ENCODE measurements at regions not wholly inside any gene's neighbourhood (a gene's known extent, or its start where the extent isn't known, plus 50 kb on each side); places are given as distances from the start of the nearest gene placed in this dataset.
"Not testable (repeated sequence)": the region's sequence is repeated elsewhere in the genome, so short reads cannot be mapped to it uniquely, and the experiment has no call there.

DNA sequence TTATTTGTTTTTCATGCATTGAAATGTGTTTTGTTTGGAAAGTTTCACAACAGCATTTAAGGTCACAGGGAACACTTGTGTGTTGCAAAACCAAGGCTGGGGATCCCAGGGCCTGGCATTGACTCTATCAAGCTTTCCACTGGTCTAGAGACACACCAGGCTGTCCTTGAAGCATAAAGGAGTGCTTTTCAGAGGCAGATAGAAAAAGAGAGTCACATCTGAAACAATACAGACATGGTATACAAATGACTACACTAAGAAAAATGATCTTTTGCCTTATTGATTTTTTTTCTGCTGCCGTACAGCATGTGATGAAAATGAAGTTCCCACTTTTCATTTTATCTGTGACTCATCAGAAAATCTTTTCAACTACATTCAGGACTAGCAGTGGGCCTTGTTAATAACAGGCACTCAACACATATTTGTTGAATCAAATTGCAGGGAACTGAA, 61.9 kb upstream of the ZCCHC2 start:
- Histone ChIP-seq H3K9ac (ENCODE audit: insufficient read depth, low read length) (no peak overlapping the region), H3K4me2 (ENCODE audit: extremely low read depth, insufficient read depth, low read length) (no peak overlapping the region), H3K27ac (ENCODE audit: insufficient read depth, low read length) (no peak overlapping the region), H2AFZ (ENCODE audit: low read length) (no peak overlapping the region), H4K20me1 (ENCODE audit: control insufficient read depth, extremely low read depth, insufficient read depth, low read length) (no peaks in the 10 kb centered on the region), H3K27me3 (ENCODE audit: control insufficient read depth, insufficient read depth, low read length) (peaks cover under 1% of the 10 kb centered on the region), H3K79me2 (ENCODE audit: control insufficient read depth, insufficient read depth, low read length) (no peaks in the 10 kb centered on the region), H3K4me3 (replicated peaks in 1 of 4; ENCODE audit: control extremely low read depth in 1 of 4, insufficient read depth in 1 of 4, low read depth in 3 of 4, low read length in 4 of 4) (no peak overlapping the region), H3K9me3 (ENCODE audit: control insufficient read depth, insufficient read depth, low read depth, low read length) (no peaks in the 10 kb centered on the region), H3K4me1 (ENCODE audit: control insufficient read depth, extremely low read depth, insufficient read depth, low read length) (no peaks in the 10 kb centered on the region), H3K36me3 (ENCODE audit: control insufficient read depth, insufficient read depth, low read length) (no peaks in the 10 kb centered on the region)
- TF ChIP-seq, protein P1, sequence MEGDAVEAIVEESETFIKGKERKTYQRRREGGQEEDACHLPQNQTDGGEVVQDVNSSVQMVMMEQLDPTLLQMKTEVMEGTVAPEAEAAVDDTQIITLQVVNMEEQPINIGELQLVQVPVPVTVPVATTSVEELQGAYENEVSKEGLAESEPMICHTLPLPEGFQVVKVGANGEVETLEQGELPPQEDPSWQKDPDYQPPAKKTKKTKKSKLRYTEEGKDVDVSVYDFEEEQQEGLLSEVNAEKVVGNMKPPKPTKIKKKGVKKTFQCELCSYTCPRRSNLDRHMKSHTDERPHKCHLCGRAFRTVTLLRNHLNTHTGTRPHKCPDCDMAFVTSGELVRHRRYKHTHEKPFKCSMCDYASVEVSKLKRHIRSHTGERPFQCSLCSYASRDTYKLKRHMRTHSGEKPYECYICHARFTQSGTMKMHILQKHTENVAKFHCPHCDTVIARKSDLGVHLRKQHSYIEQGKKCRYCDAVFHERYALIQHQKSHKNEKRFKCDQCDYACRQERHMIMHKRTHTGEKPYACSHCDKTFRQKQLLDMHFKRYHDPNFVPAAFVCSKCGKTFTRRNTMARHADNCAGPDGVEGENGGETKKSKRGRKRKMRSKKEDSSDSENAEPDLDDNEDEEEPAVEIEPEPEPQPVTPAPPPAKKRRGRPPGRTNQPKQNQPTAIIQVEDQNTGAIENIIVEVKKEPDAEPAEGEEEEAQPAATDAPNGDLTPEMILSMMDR (conservative IDR thresholded peaks at IDR 0.05 in 1 of 2, IDR thresholded peaks at IDR 0.05 in 1 of 2; ENCODE audit: low read depth in 1 of 2, low read length in 2 of 2): no peak
- TF ChIP-seq EZH2 (IDR thresholded peaks at IDR 0.05; ENCODE audit: low read length, missing control alignments): no peak
- peak; percentile 13 to 39 for DNase-seq (ENCODE audit: low read depth in 2 of 2)

DNA sequence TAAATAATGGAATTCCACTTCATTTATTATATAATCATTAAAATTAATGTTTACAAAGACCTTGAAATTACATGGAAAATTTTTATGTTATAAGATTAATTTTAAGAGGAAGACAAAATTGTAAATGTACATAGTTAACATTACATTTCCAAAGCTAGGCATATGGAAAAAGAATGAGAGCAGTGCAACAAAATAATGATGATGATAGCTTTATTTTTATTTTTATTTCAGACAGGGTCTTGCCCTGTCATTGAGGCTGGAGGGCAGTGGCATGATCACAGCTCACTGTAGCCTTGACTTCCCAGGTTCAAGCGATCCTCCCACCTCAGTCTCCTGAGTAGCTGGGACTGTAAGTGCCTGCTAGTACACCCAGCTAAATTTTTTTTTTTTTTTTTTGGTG, 61.2 kb upstream of the ZCCHC2 start:
- H3K4me3 ChIP-seq (replicated peaks in 1 of 4; ENCODE audit: control extremely low read depth in 1 of 4, insufficient read depth in 1 of 4, low read depth in 3 of 4, low read length in 4 of 4): no peak overlapping the region
- H3K4me1 ChIP-seq (ENCODE audit: control insufficient read depth, extremely low read depth, insufficient read depth, low read length): no peaks in the 10 kb centered on the region
- no peaks in the 10 kb centered on the region for H3K79me2 ChIP-seq (ENCODE audit: control insufficient read depth, insufficient read depth, low read length)
- H3K9ac ChIP-seq (ENCODE audit: insufficient read depth, low read length): no peak overlapping the region
- H3K27ac ChIP-seq (ENCODE audit: insufficient read depth, low read length): no peak overlapping the region
- H3K9me3 ChIP-seq (ENCODE audit: control insufficient read depth, insufficient read depth, low read depth, low read length): no peaks in the 10 kb centered on the region
- DNase-seq (ENCODE audit: low read depth in 2 of 2): no peak
- H4K20me1 ChIP-seq (ENCODE audit: control insufficient read depth, extremely low read depth, insufficient read depth, low read length): no peaks in the 10 kb centered on the region
- H3K27me3 ChIP-seq (ENCODE audit: control insufficient read depth, insufficient read depth, low read length): no peaks in the 10 kb centered on the region
- no peak overlapping the region for H3K4me2 ChIP-seq (ENCODE audit: extremely low read depth, insufficient read depth, low read length)
- no peak overlapping the region for H2AFZ ChIP-seq (ENCODE audit: low read length)
- TF ChIP-seq EZH2 (IDR thresholded peaks at IDR 0.05; ENCODE audit: low read length, missing control alignments): no peak
- TF ChIP-seq, protein P1 (conservative IDR thresholded peaks at IDR 0.05 in 1 of 2, IDR thresholded peaks at IDR 0.05 in 1 of 2; ENCODE audit: low read depth in 1 of 2, low read length in 2 of 2): no peak
- no peaks in the 10 kb centered on the region for H3K36me3 ChIP-seq (ENCODE audit: control insufficient read depth, insufficient read depth, low read length)

DNA sequence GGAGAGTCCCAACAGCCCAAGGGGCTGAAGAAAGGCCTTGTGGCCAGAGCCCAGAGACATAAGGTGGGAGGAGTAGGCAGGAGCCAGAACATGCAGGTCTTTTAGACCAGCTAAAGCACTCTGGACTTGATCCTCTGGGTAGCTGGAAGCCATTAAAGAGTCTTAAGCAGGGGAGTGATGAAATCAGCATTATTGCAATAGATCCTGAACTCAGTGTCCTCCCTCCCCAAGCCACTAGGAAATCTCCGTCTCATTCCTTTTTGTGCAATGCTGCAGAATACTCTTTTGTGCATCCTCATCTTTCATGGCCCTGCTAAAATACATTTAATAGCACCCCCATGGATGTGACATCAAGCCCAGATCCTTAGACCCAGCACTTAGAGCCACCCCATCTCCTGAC, 58.6 kb upstream of the ZCCHC2 start:
- H3K79me2 ChIP-seq (ENCODE audit: control insufficient read depth, insufficient read depth, low read length): no peaks in the 10 kb centered on the region

DNA sequence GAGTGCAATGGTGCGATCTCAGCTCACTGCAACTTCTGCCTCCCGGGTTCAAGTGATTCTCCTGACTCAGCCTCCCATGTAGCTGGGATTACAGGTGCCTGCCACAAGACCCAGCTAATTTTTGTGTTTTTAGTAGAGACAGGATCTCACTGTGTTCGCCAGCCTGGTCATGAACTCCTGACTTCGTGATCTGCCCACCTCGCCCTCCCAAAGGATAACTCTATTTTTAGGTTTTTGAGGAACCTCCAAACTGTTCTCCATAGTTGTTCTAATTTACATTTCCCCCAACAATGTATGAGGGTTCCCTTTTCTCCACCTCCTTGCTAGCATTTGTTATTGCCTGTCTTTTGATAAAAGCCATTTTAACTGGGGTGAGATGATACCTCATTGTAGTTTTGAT, 53.7 kb upstream of the ZCCHC2 start:
- H3K79me2 ChIP-seq (ENCODE audit: control insufficient read depth, insufficient read depth, low read length); H3K27me3 ChIP-seq (ENCODE audit: control insufficient read depth, insufficient read depth, low read length); DNase-seq (ENCODE audit: low read depth in 2 of 2); H3K4me1 ChIP-seq (ENCODE audit: control insufficient read depth, extremely low read depth, insufficient read depth, low read length); H3K27ac ChIP-seq (ENCODE audit: insufficient read depth, low read length); H3K9ac ChIP-seq (ENCODE audit: insufficient read depth, low read length); H3K4me2 ChIP-seq (ENCODE audit: extremely low read depth, insufficient read depth, low read length); H3K4me3 ChIP-seq (replicated peaks in 1 of 4; ENCODE audit: control extremely low read depth in 1 of 4, insufficient read depth in 1 of 4, low read depth in 3 of 4, low read length in 4 of 4); H4K20me1 ChIP-seq (ENCODE audit: control insufficient read depth, extremely low read depth, insufficient read depth, low read length); H2AFZ ChIP-seq (ENCODE audit: low read length); H3K36me3 ChIP-seq (ENCODE audit: control insufficient read depth, insufficient read depth, low read length); H3K9me3 ChIP-seq (ENCODE audit: control insufficient read depth, insufficient read depth, low read depth, low read length): not testable (repeated sequence)

More for the DNA sequence above, 58.6 kb upstream of the ZCCHC2 start:
- no peak overlapping the region for H3K9ac ChIP-seq (ENCODE audit: insufficient read depth, low read length)
- H4K20me1 ChIP-seq (ENCODE audit: control insufficient read depth, extremely low read depth, insufficient read depth, low read length): no peaks in the 10 kb centered on the region
- no peak overlapping the region for H3K27ac ChIP-seq (ENCODE audit: insufficient read depth, low read length)
- no peak for DNase-seq (ENCODE audit: low read depth in 2 of 2)
- no peak overlapping the region for H3K4me2 ChIP-seq (ENCODE audit: extremely low read depth, insufficient read depth, low read length)
- no peaks in the 10 kb centered on the region for H3K4me1 ChIP-seq (ENCODE audit: control insufficient read depth, extremely low read depth, insufficient read depth, low read length)
- no peaks in the 10 kb centered on the region for H3K9me3 ChIP-seq (ENCODE audit: control insufficient read depth, insufficient read depth, low read depth, low read length)
- TF ChIP-seq, protein P1 (conservative IDR thresholded peaks at IDR 0.05 in 1 of 2, IDR thresholded peaks at IDR 0.05 in 1 of 2; ENCODE audit: low read depth in 1 of 2, low read length in 2 of 2): no peak
- TF ChIP-seq EZH2 (IDR thresholded peaks at IDR 0.05; ENCODE audit: low read length, missing control alignments): no peak
- H2AFZ ChIP-seq (ENCODE audit: low read length): no peak overlapping the region
- no peaks in the 10 kb centered on the region for H3K27me3 ChIP-seq (ENCODE audit: control insufficient read depth, insufficient read depth, low read length)
- H3K36me3 ChIP-seq (ENCODE audit: control insufficient read depth, insufficient read depth, low read length): no peaks in the 10 kb centered on the region
- H3K4me3 ChIP-seq (replicated peaks in 1 of 4; ENCODE audit: control extremely low read depth in 1 of 4, insufficient read depth in 1 of 4, low read depth in 3 of 4, low read length in 4 of 4): no peak overlapping the region

Data from fibroblast of lung (primary cell).